Caco-2 (cell line): ENCODE measurements at regions not wholly inside any gene's neighbourhood (a gene's known extent, or its start where the extent isn't known, plus 50 kb on each side); places are given as distances from the start of the nearest gene placed in this dataset.

Source experiments
- BruUV-seq: library from RNA; stranded (reverse); fragments of 400-500 nt; replicated peaks from 2 replicates; lab custom pipeline; 2021; lab: Mats Ljungman, UMichigan
- CTCF ChIA-PET: fragments of 300-600 bp; sonication (Branson Sonifier 250); formaldehyde crosslinking; loops from one replicate; lab custom pipeline; 2022; ENCODE audit warnings: antibody characterized with exemption; lab: Charles Lee
- POLR2A ChIA-PET: fragments of 300-600 bp; sonication (Branson Sonifier 250); formaldehyde crosslinking; loops from one replicate; lab custom pipeline; 2022; ENCODE audit warnings: antibody characterized with exemption; lab: Charles Lee
- DNase-seq, 2 experiments: peaks; one replicate each; pipeline versions ENCODE4 v3.0.0 to v3.0.0-alpha.2; 2020 to 2022
- H3K27me3 ChIP-seq: replicated peaks from 2 replicates; pipeline ENCODE4 v1.6.0; 2011; ENCODE audit warnings: low read length; ENCODE audit not compliant: control insufficient read depth, insufficient read depth
- H3K36me3 ChIP-seq: 2 replicates; pipeline ENCODE4 v1.5.1; 2011; ENCODE audit warnings: low read length; ENCODE audit not compliant: control insufficient read depth, insufficient read depth
- H3K4me1 ChIP-seq: fragments of 250-450 bp; sonication (Bioruptor Pico); 2 replicates; pipeline ENCODE4 v1.5.1; 2020; ENCODE audit warnings: mild to moderate bottlenecking
- H3K4me3 ChIP-seq: 2 replicates; pipeline ENCODE4 v1.5.1; 2011; ENCODE audit warnings: low read depth, mild to moderate bottlenecking, control low read depth, low read length
- H3K9me3 ChIP-seq: fragments of 250-450 bp; sonication (Bioruptor Pico); 2 replicates; pipeline ENCODE4 v1.5.1; 2020; ENCODE audit warnings: mild to moderate bottlenecking, moderate library complexity
- H3K27ac Mint-ChIP-seq: one replicate; pipeline ENCODE4 v1.8.0; 2022; ENCODE audit warnings: mixed read lengths; ENCODE audit not compliant: unreplicated experiment
- H3K27me3 Mint-ChIP-seq: one replicate; pipeline ENCODE4 v1.8.0; 2022; ENCODE audit warnings: mixed read lengths; ENCODE audit not compliant: insufficient read depth, unreplicated experiment
- H3K36me3 Mint-ChIP-seq: one replicate; pipeline ENCODE4 v1.8.0; 2022; ENCODE audit warnings: mild to moderate bottlenecking, mixed read lengths; ENCODE audit not compliant: insufficient read depth, unreplicated experiment
- H3K4me1 Mint-ChIP-seq: one replicate; pipeline ENCODE4 v1.8.0; 2022; ENCODE audit warnings: low read depth, mixed read lengths; ENCODE audit not compliant: unreplicated experiment
- H3K4me3 Mint-ChIP-seq: one replicate; pipeline ENCODE4 v1.8.0; 2022; ENCODE audit warnings: mild to moderate bottlenecking, moderate library complexity, mixed read lengths; ENCODE audit not compliant: unreplicated experiment
- H3K9me3 Mint-ChIP-seq: one replicate; pipeline ENCODE4 v1.8.0; 2022; ENCODE audit warnings: mixed read lengths; ENCODE audit not compliant: unreplicated experiment
- intact Hi-C: fragments of 100-400 bp; cut with micrococcal nuclease; formaldehyde crosslinking; loops from one replicate; pipeline ENCODE4 v1.10.0; 2022; ENCODE audit not compliant: unreplicated experiment
- TF ChIP-seq, protein P1 (sequence below), 2 experiments: fragments of 200-600 bp in 1 of 2; IDR thresholded peaks; 1 replicate in 1 of 2; 2 replicates in 1 of 2; pipeline versions ENCODE4 v1.5.1 to v1.8.0; 2011 to 2022; ENCODE audit warnings: antibody characterized with exemption in 1 of 2, control low read depth in 1 of 2, inconsistent platforms in 1 of 2, low read depth in 1 of 2, low read length in 1 of 2, mild to moderate bottlenecking in 1 of 2, moderate library complexity in 1 of 2; ENCODE audit not compliant: insufficient read depth in 1 of 2, severe bottlenecking in 1 of 2, unreplicated experiment in 1 of 2

DNA sequence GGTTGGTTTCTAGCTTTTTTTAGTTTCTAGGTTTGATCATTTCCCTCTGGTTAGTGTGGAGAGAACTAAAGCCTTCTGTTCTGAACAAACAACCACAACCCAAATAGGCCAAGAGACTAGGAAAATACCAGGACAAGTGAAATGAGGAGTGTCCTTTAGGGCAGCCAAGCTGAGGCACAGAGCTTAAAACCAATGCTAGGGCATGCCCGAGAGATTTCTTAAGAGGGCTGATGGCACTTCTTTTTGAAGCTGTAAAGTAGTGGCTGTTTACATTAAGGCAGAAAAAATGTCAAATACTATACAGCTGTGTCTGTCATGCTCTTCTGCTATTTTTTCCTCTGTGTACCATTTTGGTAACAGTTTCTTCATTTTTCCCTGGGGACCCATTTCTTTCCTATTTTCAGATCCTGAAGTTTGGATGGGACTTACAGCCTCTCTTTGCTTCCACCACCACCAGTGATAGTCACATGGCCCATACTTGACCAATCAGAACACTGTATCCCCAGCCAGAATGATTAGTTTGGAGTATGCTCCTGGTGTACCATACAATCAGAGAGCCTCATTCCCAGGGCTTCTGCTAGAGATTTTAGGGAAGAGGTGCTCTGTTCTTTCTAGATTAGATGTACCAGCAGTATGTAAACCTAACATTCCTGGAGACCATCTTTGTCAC, 154.4 kb downstream of the BMP2 start:
- BruUV-seq = no TSS peak
- no peak overlapping the region for H3K4me3 Mint-ChIP-seq
- no peak overlapping the region for H3K27ac Mint-ChIP-seq

DNA sequence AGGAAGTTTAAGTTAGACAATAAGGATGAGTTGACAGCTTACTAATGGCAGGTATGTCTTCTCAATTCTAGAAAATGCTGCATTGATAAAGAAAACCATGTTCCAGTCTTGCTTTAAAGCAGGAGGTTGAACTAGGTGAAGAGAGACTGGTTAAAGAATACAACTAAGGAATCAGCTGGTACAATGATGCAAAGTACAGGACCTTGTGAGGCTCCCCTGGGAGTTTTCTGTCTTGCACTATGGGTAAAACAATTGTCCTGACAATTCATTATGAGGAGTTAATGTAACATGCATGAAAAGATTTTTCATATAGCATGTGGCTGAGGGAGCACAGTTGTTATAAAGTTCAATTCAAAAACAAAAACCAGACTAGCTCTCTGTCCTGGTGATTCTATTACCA, 157.2 kb downstream of the BMP2 start:
- no peak overlapping the region for H3K4me3 ChIP-seq
- H3K36me3 Mint-ChIP-seq = no peaks in the 10 kb centered on the region
- ChIA-PET CTCF (no interaction called here), POLR2A (no interaction called here)
- BruUV-seq = no TSS peak
- H3K4me1 Mint-ChIP-seq = peaks cover 4% of the 10 kb centered on the region
- no peaks in the 10 kb centered on the region for H3K36me3 ChIP-seq
- no peak for DNase-seq
- H3K27ac Mint-ChIP-seq = no peak overlapping the region
- peaks cover 5% of the 10 kb centered on the region for H3K27me3 Mint-ChIP-seq
- H3K27me3 ChIP-seq = no peaks in the 10 kb centered on the region
- intact Hi-C loops = no loop called here
- H3K4me1 ChIP-seq = no peaks in the 10 kb centered on the region
- no peak overlapping the region for H3K4me3 Mint-ChIP-seq
- no peaks in the 10 kb centered on the region for H3K9me3 ChIP-seq
- TF ChIP-seq, protein P1, sequence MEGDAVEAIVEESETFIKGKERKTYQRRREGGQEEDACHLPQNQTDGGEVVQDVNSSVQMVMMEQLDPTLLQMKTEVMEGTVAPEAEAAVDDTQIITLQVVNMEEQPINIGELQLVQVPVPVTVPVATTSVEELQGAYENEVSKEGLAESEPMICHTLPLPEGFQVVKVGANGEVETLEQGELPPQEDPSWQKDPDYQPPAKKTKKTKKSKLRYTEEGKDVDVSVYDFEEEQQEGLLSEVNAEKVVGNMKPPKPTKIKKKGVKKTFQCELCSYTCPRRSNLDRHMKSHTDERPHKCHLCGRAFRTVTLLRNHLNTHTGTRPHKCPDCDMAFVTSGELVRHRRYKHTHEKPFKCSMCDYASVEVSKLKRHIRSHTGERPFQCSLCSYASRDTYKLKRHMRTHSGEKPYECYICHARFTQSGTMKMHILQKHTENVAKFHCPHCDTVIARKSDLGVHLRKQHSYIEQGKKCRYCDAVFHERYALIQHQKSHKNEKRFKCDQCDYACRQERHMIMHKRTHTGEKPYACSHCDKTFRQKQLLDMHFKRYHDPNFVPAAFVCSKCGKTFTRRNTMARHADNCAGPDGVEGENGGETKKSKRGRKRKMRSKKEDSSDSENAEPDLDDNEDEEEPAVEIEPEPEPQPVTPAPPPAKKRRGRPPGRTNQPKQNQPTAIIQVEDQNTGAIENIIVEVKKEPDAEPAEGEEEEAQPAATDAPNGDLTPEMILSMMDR (IDR thresholded peaks at IDR 0.05; ENCODE audit: insufficient read depth in 1 of 2, low read depth in 1 of 2, low read length in 1 of 2, severe bottlenecking in 1 of 2, unreplicated experiment in 1 of 2) = no peak
- peaks cover 19% of the 10 kb centered on the region for H3K9me3 Mint-ChIP-seq

More for the DNA sequence above, 154.4 kb downstream of the BMP2 start:
- intact Hi-C loops = no loop called here
- Histone ChIP-seq H3K36me3 (no peaks in the 10 kb centered on the region), H3K4me1 (no peaks in the 10 kb centered on the region), H3K4me3 (no peak overlapping the region), H3K27me3 (no peaks in the 10 kb centered on the region), H3K9me3 (no peaks in the 10 kb centered on the region)
- ChIA-PET POLR2A (no interaction called here), CTCF (no interaction called here)
- peaks cover 3% of the 10 kb centered on the region for H3K27me3 Mint-ChIP-seq
- DNase-seq = no peak
- TF ChIP-seq, protein P1 (IDR thresholded peaks at IDR 0.05; ENCODE audit: insufficient read depth in 1 of 2, low read depth in 1 of 2, low read length in 1 of 2, severe bottlenecking in 1 of 2, unreplicated experiment in 1 of 2) = no peak
- peaks cover 4% of the 10 kb centered on the region for H3K4me1 Mint-ChIP-seq
- H3K9me3 Mint-ChIP-seq = peaks cover 7% of the 10 kb centered on the region
- no peaks in the 10 kb centered on the region for H3K36me3 Mint-ChIP-seq

DNA sequence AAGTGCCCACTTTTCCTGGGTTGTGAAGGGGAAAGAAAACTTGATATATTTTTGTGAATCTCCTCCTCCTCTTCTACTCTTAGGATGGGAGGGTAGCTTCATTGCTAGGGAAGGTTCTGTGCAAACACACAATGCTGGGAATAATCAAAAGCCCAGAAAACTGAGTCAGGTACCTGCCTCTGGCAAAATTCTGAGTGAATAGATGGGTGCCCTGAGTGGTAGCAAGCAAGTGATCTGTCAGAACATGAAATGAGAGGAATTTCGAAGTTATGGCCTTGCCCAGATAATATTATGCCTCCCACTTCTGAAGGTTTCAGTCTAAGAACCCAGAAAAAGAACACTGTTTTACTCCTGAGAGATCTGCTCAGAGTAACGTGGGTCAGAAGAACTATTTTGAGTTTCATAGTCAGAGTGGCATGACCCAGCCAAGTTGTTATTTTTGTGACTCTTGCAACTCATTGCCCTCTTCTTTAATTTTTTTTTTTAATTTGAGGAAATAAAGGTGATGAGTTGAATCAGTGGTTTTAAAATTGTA, 158.3 kb downstream of the BMP2 start:
- Histone ChIP-seq H3K4me3 (no peak overlapping the region), H3K36me3 (no peaks in the 10 kb centered on the region), H3K4me1 (no peaks in the 10 kb centered on the region), H3K9me3 (no peaks in the 10 kb centered on the region), H3K27me3 (no peaks in the 10 kb centered on the region)
- no peak for DNase-seq
- BruUV-seq = no TSS peak
- intact Hi-C loops = no loop called here
- POLR2A ChIA-PET = no interaction called here
- TF ChIP-seq, protein P1 (IDR thresholded peaks at IDR 0.05; ENCODE audit: insufficient read depth in 1 of 2, low read depth in 1 of 2, low read length in 1 of 2, severe bottlenecking in 1 of 2, unreplicated experiment in 1 of 2) = no peak
- H3K4me1 Mint-ChIP-seq = peaks cover 4% of the 10 kb centered on the region
- H3K36me3 Mint-ChIP-seq = no peaks in the 10 kb centered on the region
- peaks cover 5% of the 10 kb centered on the region for H3K27me3 Mint-ChIP-seq
- CTCF ChIA-PET = interaction anchor here (0.6 kb wide), 1 partner anchor 756 kb away, joined by 3 read pairs; no protein-coding TSS in a partner anchor
- H3K9me3 Mint-ChIP-seq = peaks cover 19% of the 10 kb centered on the region
- H3K4me3 Mint-ChIP-seq = no peak overlapping the region
- H3K27ac Mint-ChIP-seq = no peak overlapping the region
